GM12878 (cell line): ENCODE measurements at regions not wholly inside any gene's neighbourhood (a gene's known extent, or its start where the extent isn't known, plus 50 kb on each side); places are given as distances from the start of the nearest gene placed in this dataset.

Source experiments
- ASH2L ChIP-seq: fragments of 300-600, 200-600 bp; sonication (generic); IDR thresholded peaks from 2 replicates; pipeline ENCODE4 v1.6.1; 2017; ENCODE audit warnings: low read depth, mild to moderate bottlenecking, borderline replicate concordance
- BACH1 ChIP-seq: fragments of 450-650 bp; IDR thresholded peaks from 2 replicates; pipeline ENCODE4 v1.6.1; 2017; ENCODE audit warnings: mild to moderate bottlenecking, borderline replicate concordance
- BCL11A ChIP-seq: IDR thresholded peaks from 2 replicates; pipeline ENCODE4 v1.6.1; 2011; ENCODE audit warnings: low read depth, low read length
- BHLHE40 ChIP-seq, 2 experiments: fragments of 450-650 bp in 1 of 2; IDR thresholded peaks; 2 replicates each; pipeline ENCODE4 v1.6.1; 2011 to 2017; ENCODE audit warnings: low read depth in 2 of 2, borderline replicate concordance in 1 of 2, improper control_type of control experiment in 1 of 2, low read length in 1 of 2, mild to moderate bottlenecking in 1 of 2
- CBX3 ChIP-seq: fragments of 200-600 bp; sonication (generic); IDR thresholded peaks from 2 replicates; pipeline ENCODE4 v1.6.1; 2016; ENCODE audit warnings: low read depth, borderline replicate concordance
- EGR1 ChIP-seq, 2 experiments: IDR thresholded peaks; 1 replicate in 1 of 2; 2 replicates in 1 of 2; pipeline ENCODE4 v1.6.1; 2011 to 2012; ENCODE audit warnings: low read depth in 2 of 2, low read length in 2 of 2, borderline replicate concordance in 1 of 2, mild to moderate bottlenecking in 1 of 2, moderate library complexity in 1 of 2
- FOS ChIP-seq: IDR thresholded peaks from 3 replicates; pipeline ENCODE4 v1.6.1; 2011; ENCODE audit warnings: borderline replicate concordance; ENCODE audit not compliant: insufficient read length; ENCODE audit errors: extremely low read depth
- HCFC1 ChIP-seq: fragments of 150-350 bp; IDR thresholded peaks from 2 replicates; pipeline ENCODE4 v1.6.1; 2014; ENCODE audit warnings: low read length
- HDAC2 ChIP-seq: fragments of 200-600 bp; sonication (generic); IDR thresholded peaks from 2 replicates; pipeline ENCODE4 v1.6.1; 2017
- JUNB ChIP-seq: IDR thresholded peaks from 2 replicates; pipeline ENCODE4 v1.6.1; 2016; ENCODE audit warnings: antibody characterized with exemption, mild to moderate bottlenecking
- KDM1A ChIP-seq: fragments of 200-600 bp; sonication (generic); IDR thresholded peaks from 2 replicates; pipeline ENCODE4 v1.6.1; 2016; ENCODE audit warnings: borderline replicate concordance
- MTA3 ChIP-seq: IDR thresholded peaks from 2 replicates; pipeline ENCODE4 v1.6.1; 2012; ENCODE audit warnings: low read length, inconsistent platforms, borderline replicate concordance
- NFIC ChIP-seq: IDR thresholded peaks from 2 replicates; pipeline ENCODE4 v1.6.1; 2012; ENCODE audit warnings: low read depth, mild to moderate bottlenecking, inconsistent platforms, low read length, moderate library complexity
- NR2C1 ChIP-seq: fragments of 450-650 bp; IDR thresholded peaks from 2 replicates; pipeline ENCODE4 v1.6.1; 2017; ENCODE audit warnings: antibody characterized with exemption, mild to moderate bottlenecking, moderate library complexity
- NR2C2 ChIP-seq: IDR thresholded peaks from 2 replicates; pipeline ENCODE4 v1.6.1; 2011; ENCODE audit warnings: borderline replicate concordance, low read depth; ENCODE audit not compliant: control insufficient read depth, insufficient read length
- PML ChIP-seq: IDR thresholded peaks from 2 replicates; pipeline ENCODE4 v1.6.1; 2012; ENCODE audit warnings: low read length, inconsistent platforms
- POLR2A ChIP-seq: IDR thresholded peaks from 2 replicates; pipeline ENCODE4 v1.6.1; 2011; ENCODE audit warnings: low read depth, mild to moderate bottlenecking, low read length
- POU2F2 ChIP-seq: IDR thresholded peaks from 3 replicates; pipeline ENCODE4 v1.6.1; 2011; ENCODE audit warnings: low read depth, mild to moderate bottlenecking, low read length, borderline replicate concordance
- RB1 ChIP-seq: fragments of 450-650 bp; formaldehyde crosslinking; IDR thresholded peaks from 2 replicates; pipeline ENCODE4 v1.6.1; 2017; ENCODE audit warnings: mild to moderate bottlenecking, borderline replicate concordance
- RCOR1 ChIP-seq: conservative IDR thresholded peaks from 2 replicates; pipeline ENCODE4 v1.6.1; 2012; ENCODE audit warnings: low read depth, low read length, improper control_type of control experiment
- SMC3 ChIP-seq: IDR thresholded peaks from 2 replicates; pipeline ENCODE4 v1.6.1; 2011; ENCODE audit warnings: low read length, improper control_type of control experiment, borderline replicate concordance
- SREBF2 ChIP-seq: IDR thresholded peaks from 2 replicates; pipeline ENCODE4 v1.6.1; 2012; ENCODE audit warnings: mild to moderate bottlenecking, low read length
- STAT1 ChIP-seq: fragments of 450-650 bp; conservative IDR thresholded peaks from 2 replicates; pipeline ENCODE4 v1.6.1; 2014; ENCODE audit warnings: antibody characterized with exemption, mild to moderate bottlenecking
- SUZ12 ChIP-seq: fragments of 200-600 bp; sonication (generic); IDR thresholded peaks from one replicate; pipeline ENCODE4 v1.6.1; 2018; ENCODE audit warnings: antibody characterized with exemption, mild to moderate bottlenecking; ENCODE audit not compliant: unreplicated experiment
- ZNF384 ChIP-seq: IDR thresholded peaks from 2 replicates; pipeline ENCODE4 v1.6.1; 2012; ENCODE audit warnings: low read depth, mild to moderate bottlenecking, low read length, improper control_type of control experiment, borderline replicate concordance
- TF ChIP-seq, protein P1 (sequence below), 3 experiments: IDR thresholded peaks in 2 of 3; conservative IDR thresholded peaks in 1 of 3; 2 replicates each; pipeline ENCODE4 v1.5.1; 2011; ENCODE audit warnings: low read depth in 3 of 3, low read length in 3 of 3, mild to moderate bottlenecking in 3 of 3, control low read depth in 2 of 3, moderate library complexity in 2 of 3, inconsistent platforms in 1 of 3, mixed read lengths in 1 of 3; ENCODE audit not compliant: control insufficient read depth in 2 of 3, insufficient read depth in 1 of 3; ENCODE audit errors: extremely low read depth in 1 of 3
- TF ChIP-seq, protein P2 (sequence below): fragments of 450-650 bp; IDR thresholded peaks from 2 replicates; pipeline ENCODE4 v1.6.1; 2016; ENCODE audit warnings: mild to moderate bottlenecking
- TF ChIP-seq, protein P3 (sequence below): fragments of 450-650 bp; IDR thresholded peaks from 2 replicates; pipeline ENCODE4 v1.6.1; 2017; ENCODE audit warnings: mild to moderate bottlenecking

DNA sequence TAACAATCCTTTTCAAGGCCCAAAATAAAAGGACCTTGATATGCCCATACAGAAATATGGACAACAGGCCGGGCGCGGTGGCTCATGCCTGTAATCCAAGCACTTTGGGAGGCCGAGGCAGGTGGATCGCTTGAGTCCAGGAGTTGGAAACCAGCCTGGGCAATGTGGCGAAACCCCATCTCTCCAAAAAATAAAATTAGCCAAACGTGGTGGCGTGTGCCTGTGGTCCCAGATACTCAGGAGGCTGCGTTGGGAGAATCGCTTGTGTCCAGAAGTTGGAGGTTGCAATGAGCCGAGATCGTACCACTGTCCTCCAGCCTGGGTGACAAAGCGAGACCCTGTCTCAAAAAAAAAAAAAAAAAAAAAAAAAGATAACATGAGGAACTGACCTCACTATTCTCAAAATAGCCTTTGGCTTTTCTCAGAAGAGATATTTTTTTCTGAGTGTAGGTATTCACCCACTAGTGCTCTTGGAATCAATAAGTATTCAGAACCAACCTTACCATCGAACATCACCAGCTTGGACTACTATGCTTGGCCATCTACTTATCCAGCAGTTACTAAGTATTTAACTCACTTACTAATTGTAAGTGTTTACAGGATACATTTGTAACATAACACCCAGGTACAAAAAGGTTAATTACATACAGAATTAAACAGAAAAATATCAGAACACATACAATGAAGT, 99.2 kb downstream of the OR2B2 start (continued):
- no peak for TF ChIP-seq SMC3
- TF ChIP-seq JUNB = 0 out of 2 replicates have a peak, but pooled peaks have one; percentile 18
- no peak for TF ChIP-seq FOS
- no peak for TF ChIP-seq POU2F2
- no peak for TF ChIP-seq CBX3
- peak; percentile 74; the same call in 1 of the 2 replicates for TF ChIP-seq ZNF384
- no peak for TF ChIP-seq MTA3
- TF ChIP-seq, protein P1, sequence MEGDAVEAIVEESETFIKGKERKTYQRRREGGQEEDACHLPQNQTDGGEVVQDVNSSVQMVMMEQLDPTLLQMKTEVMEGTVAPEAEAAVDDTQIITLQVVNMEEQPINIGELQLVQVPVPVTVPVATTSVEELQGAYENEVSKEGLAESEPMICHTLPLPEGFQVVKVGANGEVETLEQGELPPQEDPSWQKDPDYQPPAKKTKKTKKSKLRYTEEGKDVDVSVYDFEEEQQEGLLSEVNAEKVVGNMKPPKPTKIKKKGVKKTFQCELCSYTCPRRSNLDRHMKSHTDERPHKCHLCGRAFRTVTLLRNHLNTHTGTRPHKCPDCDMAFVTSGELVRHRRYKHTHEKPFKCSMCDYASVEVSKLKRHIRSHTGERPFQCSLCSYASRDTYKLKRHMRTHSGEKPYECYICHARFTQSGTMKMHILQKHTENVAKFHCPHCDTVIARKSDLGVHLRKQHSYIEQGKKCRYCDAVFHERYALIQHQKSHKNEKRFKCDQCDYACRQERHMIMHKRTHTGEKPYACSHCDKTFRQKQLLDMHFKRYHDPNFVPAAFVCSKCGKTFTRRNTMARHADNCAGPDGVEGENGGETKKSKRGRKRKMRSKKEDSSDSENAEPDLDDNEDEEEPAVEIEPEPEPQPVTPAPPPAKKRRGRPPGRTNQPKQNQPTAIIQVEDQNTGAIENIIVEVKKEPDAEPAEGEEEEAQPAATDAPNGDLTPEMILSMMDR (IDR thresholded peaks at IDR 0.05 in 2 of 3, conservative IDR thresholded peaks at IDR 0.05 in 1 of 3; ENCODE audit: control insufficient read depth in 2 of 3, extremely low read depth in 1 of 3, insufficient read depth in 1 of 3, low read depth in 3 of 3, low read length in 3 of 3) = no peak
- TF ChIP-seq, protein P2, sequence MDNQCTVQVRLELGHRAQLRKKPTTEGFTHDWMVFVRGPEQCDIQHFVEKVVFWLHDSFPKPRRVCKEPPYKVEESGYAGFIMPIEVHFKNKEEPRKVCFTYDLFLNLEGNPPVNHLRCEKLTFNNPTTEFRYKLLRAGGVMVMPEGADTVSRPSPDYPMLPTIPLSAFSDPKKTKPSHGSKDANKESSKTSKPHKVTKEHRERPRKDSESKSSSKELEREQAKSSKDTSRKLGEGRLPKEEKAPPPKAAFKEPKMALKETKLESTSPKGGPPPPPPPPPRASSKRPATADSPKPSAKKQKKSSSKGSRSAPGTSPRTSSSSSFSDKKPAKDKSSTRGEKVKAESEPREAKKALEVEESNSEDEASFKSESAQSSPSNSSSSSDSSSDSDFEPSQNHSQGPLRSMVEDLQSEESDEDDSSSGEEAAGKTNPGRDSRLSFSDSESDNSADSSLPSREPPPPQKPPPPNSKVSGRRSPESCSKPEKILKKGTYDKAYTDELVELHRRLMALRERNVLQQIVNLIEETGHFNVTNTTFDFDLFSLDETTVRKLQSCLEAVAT = peak; percentile 96
- no peak for TF ChIP-seq BHLHE40 (IDR thresholded peaks at IDR 0.05; ENCODE audit: borderline replicate concordance in 1 of 2, low read depth in 2 of 2, low read length in 1 of 2)
- no peak for TF ChIP-seq ASH2L
- TF ChIP-seq NFIC = 0 out of 2 replicates have a peak, but pooled peaks have one; percentile 15
- no peak for TF ChIP-seq HDAC2
- no peak for TF ChIP-seq KDM1A
- 0 out of 2 replicates have a peak, but pooled peaks have one; percentile 12 for TF ChIP-seq BACH1
- TF ChIP-seq NR2C1 = no peak
- no peak for TF ChIP-seq SUZ12
- no peak for TF ChIP-seq HCFC1
- TF ChIP-seq STAT1 = no peak
- no peak for TF ChIP-seq BCL11A
- TF ChIP-seq NR2C2 = no peak
- TF ChIP-seq, protein P3, sequence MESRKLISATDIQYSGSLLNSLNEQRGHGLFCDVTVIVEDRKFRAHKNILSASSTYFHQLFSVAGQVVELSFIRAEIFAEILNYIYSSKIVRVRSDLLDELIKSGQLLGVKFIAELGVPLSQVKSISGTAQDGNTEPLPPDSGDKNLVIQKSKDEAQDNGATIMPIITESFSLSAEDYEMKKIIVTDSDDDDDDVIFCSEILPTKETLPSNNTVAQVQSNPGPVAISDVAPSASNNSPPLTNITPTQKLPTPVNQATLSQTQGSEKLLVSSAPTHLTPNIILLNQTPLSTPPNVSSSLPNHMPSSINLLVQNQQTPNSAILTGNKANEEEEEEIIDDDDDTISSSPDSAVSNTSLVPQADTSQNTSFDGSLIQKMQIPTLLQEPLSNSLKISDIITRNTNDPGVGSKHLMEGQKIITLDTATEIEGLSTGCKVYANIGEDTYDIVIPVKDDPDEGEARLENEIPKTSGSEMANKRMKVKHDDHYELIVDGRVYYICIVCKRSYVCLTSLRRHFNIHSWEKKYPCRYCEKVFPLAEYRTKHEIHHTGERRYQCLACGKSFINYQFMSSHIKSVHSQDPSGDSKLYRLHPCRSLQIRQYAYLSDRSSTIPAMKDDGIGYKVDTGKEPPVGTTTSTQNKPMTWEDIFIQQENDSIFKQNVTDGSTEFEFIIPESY = no peak
- no peak for TF ChIP-seq RB1
- no peak for TF ChIP-seq EGR1 (IDR thresholded peaks at IDR 0.05; ENCODE audit: borderline replicate concordance in 1 of 2, low read depth in 2 of 2, low read length in 2 of 2)
- TF ChIP-seq RCOR1 = no peak
- no peak for TF ChIP-seq PML
- no peak for TF ChIP-seq SREBF2
- no peak for TF ChIP-seq POLR2A
